IgD-negative memory B cell (primary cell): ENCODE measurements at regions not wholly inside any gene's neighbourhood (a gene's known extent, or its start where the extent isn't known, plus 50 kb on each side); places are given as distances from the start of the nearest gene placed in this dataset.

Experiments used
- H3K27ac Mint-ChIP-seq, 3 donors: one replicate each; pipeline ENCODE4 v1.8.0; 2020 to 2022; ENCODE audit warnings: mild to moderate bottlenecking in 3 of 3, mixed read lengths in 3 of 3, moderate library complexity in 1 of 3
- H3K27me3 Mint-ChIP-seq: one replicate; pipeline ENCODE4 v1.8.0; 2021; ENCODE audit warnings: mixed read lengths
- H3K36me3 Mint-ChIP-seq: one replicate; pipeline ENCODE4 v1.8.0; 2020; ENCODE audit warnings: mild to moderate bottlenecking, mixed read lengths
- H3K4me1 Mint-ChIP-seq, 3 donors: one replicate each; pipeline ENCODE4 v1.8.0; 2020 to 2022; ENCODE audit warnings: mixed read lengths in 3 of 3, mild to moderate bottlenecking in 1 of 3
- H3K4me3 Mint-ChIP-seq, 4 donors: one replicate each; pipeline ENCODE4 v1.8.0; 2020 to 2022; ENCODE audit warnings: mild to moderate bottlenecking in 4 of 4, mixed read lengths in 4 of 4, moderate library complexity in 3 of 4
- H3K9me3 Mint-ChIP-seq, 3 donors: one replicate each; pipeline ENCODE4 v1.8.0; 2020 to 2021; ENCODE audit warnings: mixed read lengths in 3 of 3, mild to moderate bottlenecking in 1 of 3

DNA sequence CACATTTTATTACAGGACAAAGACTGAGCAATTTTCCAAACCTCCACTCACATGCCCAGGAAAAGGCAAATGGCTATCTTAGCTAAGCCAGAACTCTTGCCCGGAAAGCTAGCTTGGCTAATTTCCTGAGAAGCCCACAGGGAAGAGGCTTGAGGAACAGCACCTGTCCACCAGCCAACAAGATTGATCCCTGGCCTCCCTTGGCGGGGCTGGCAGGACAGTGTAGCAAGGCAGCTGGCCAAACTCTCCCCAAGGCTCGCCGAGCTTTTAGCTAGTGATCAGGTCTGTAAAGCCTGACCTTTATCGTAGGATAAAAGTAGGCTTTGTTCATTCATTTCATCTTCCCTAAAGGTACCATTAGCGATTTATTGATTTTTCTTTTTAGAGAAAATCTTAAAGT lies 101.4 kb downstream of the UQCRFS1 start:
- Mint-ChIP-seq H3K36me3 (peaks cover 2% of the 10 kb centered on the region), H3K9me3 (peaks cover 4 to 10% (median 7%) of the 10 kb centered on the region in 3 donors), H3K27me3 (no peaks in the 10 kb centered on the region), H3K4me3 (no peak overlapping the region), H3K4me1 (no peaks in the 10 kb centered on the region), H3K27ac (peak overlapping the region in 1 of 3 donors; percentile 84)

GRCh38 chr19:29107831-29108230 lies 105.1 kb downstream of the UQCRFS1 start:
- peaks cover 8 to 13% (median 12%) of the 10 kb centered on the region in 3 donors for H3K9me3 Mint-ChIP-seq
- peaks cover 2% of the 10 kb centered on the region for H3K36me3 Mint-ChIP-seq
- H3K27me3 Mint-ChIP-seq = no peaks in the 10 kb centered on the region
- no peak overlapping the region for H3K27ac Mint-ChIP-seq
- no peaks in the 10 kb centered on the region for H3K4me1 Mint-ChIP-seq
- H3K4me3 Mint-ChIP-seq = no peak overlapping the region

DNA sequence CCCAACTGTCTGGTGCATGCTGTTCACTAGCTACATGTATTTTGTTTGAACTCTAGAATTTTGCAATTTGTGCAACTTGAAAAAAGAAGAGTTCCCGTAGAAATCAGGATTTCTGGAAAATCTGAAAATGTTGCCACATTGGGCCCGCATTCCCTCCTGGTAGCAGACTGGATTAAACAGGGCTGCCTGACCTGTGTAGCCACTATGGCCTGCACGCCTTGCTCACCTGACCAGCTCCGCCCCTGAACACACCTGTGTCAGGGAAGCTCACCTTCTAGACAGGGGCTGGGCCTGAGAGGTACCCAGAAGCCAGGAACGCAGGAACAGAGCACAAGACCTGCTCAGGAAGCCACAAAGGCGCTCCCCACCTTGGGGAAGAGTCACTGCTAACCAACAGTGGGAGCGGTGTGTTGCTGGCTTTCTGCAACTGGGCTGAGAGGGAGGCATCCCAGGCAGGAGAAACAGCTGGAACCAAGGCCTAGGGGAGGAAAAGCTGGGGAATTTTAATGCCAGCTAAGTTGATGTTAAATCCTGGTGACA lies 106.5 kb downstream of the UQCRFS1 start:
- H3K27ac Mint-ChIP-seq = no peak overlapping the region
- H3K27me3 Mint-ChIP-seq = no peaks in the 10 kb centered on the region
- H3K36me3 Mint-ChIP-seq = peaks cover 2% of the 10 kb centered on the region
- H3K4me3 Mint-ChIP-seq = no peak overlapping the region
- H3K4me1 Mint-ChIP-seq = no peaks in the 10 kb centered on the region
- peaks cover 8 to 19% (median 11%) of the 10 kb centered on the region in 3 donors for H3K9me3 Mint-ChIP-seq

DNA sequence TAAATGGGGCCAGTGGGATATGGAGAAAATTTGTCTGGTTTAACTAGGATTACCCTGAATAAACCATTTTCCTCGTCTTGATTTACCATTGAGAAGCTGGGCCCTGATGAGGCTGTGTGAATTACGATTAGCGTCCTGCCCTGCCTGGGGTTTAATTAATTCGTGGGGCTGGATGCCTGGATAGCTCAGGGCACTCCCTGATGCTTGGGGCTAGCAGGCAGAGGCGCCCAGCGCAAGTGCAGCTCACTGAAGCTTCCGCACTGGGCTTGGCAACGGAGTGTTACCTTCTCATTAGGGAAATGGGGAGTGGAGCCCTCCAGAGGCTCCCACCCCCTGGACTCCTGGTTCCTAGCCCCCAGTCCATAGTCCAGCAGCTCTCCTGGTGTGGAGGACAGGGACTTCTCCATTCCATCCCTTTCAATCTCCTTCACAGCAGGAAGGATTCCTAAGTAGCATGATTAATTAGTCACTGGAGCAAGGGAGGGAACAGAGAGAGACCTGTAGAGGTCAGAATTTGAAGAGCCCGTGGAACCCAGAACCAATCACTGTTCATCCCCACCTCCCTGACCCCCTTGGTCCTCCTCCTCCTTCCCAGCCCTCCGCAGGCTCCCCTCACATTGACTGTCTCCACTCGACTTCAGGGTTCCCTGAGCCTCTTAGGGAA lies 107.2 kb downstream of the UQCRFS1 start:
- H3K9me3 Mint-ChIP-seq = peaks cover 6 to 17% (median 7%) of the 10 kb centered on the region in 3 donors
- H3K4me3 Mint-ChIP-seq = no peak overlapping the region
- no peak overlapping the region for H3K27ac Mint-ChIP-seq
- no peaks in the 10 kb centered on the region for H3K36me3 Mint-ChIP-seq
- no peaks in the 10 kb centered on the region for H3K4me1 Mint-ChIP-seq
- H3K27me3 Mint-ChIP-seq = no peaks in the 10 kb centered on the region

GRCh38 chr19:29104605-29105241 lies 108.2 kb downstream of the UQCRFS1 start:
- Mint-ChIP-seq H3K9me3 (peaks cover 9 to 15% (median 11%) of the 10 kb centered on the region in 3 donors), H3K4me3 (no peak overlapping the region), H3K27ac (no peak overlapping the region), H3K4me1 (no peaks in the 10 kb centered on the region), H3K27me3 (no peaks in the 10 kb centered on the region), H3K36me3 (no peaks in the 10 kb centered on the region)

GRCh38 chr19:29098863-29099481 lies 114.0 kb downstream of the UQCRFS1 start:
- Mint-ChIP-seq H3K4me3 (peak overlapping the region in 1 of 4 donors; percentile 49), H3K9me3 (peaks cover 4 to 11% (median 4%) of the 10 kb centered on the region in 3 donors), H3K36me3 (no peaks in the 10 kb centered on the region), H3K27ac (no peak overlapping the region), H3K4me1 (no peaks in the 10 kb centered on the region), H3K27me3 (no peaks in the 10 kb centered on the region)

- Mint-ChIP-seq H3K36me3 (no peaks in the 10 kb centered on the region), H3K9me3 (peaks cover 3 to 11% (median 6%) of the 10 kb centered on the region in 3 donors), H3K27ac (no peak overlapping the region), H3K4me3 (no peak overlapping the region), H3K27me3 (no peaks in the 10 kb centered on the region), H3K4me1 (no peaks in the 10 kb centered on the region)
Measured at GRCh38 chr19:29098091-29098490, 114.9 kb downstream of the UQCRFS1 start.

DNA sequence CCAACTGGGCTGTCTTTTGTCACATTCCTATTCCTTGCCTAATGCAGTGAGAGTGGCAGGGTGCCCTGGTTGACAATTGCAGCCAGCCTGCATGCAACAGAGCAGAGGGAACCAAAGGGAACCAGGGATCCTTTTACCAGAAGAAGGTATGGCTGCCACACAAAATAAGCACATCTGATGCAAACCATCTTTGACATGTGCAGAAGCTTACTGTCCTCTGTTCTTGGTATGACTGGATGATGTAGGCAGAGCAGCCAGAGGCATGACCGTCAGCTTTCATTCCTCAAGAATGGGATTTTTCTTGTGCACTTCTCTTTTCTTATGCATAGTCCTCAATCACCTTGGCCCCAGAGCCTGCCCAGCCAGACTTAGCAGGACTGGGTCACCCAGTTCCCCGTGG lies 116.1 kb downstream of the UQCRFS1 start:
- H3K9me3 Mint-ChIP-seq = peaks cover 3 to 6% (median 4%) of the 10 kb centered on the region in 3 donors
- no peaks in the 10 kb centered on the region for H3K4me1 Mint-ChIP-seq
- no peak overlapping the region for H3K4me3 Mint-ChIP-seq
- H3K36me3 Mint-ChIP-seq = no peaks in the 10 kb centered on the region
- H3K27ac Mint-ChIP-seq = no peak overlapping the region
- no peaks in the 10 kb centered on the region for H3K27me3 Mint-ChIP-seq

- no peaks in the 10 kb centered on the region for H3K36me3 Mint-ChIP-seq
- no peak overlapping the region for H3K4me3 Mint-ChIP-seq
- H3K27ac Mint-ChIP-seq = no peak overlapping the region
- H3K27me3 Mint-ChIP-seq = no peaks in the 10 kb centered on the region
- peaks cover 0 to 4% (median 2%) of the 10 kb centered on the region in 3 donors for H3K9me3 Mint-ChIP-seq
- H3K4me1 Mint-ChIP-seq = no peaks in the 10 kb centered on the region
Measured at GRCh38 chr19:29093553-29093908, 119.4 kb downstream of the UQCRFS1 start.

DNA sequence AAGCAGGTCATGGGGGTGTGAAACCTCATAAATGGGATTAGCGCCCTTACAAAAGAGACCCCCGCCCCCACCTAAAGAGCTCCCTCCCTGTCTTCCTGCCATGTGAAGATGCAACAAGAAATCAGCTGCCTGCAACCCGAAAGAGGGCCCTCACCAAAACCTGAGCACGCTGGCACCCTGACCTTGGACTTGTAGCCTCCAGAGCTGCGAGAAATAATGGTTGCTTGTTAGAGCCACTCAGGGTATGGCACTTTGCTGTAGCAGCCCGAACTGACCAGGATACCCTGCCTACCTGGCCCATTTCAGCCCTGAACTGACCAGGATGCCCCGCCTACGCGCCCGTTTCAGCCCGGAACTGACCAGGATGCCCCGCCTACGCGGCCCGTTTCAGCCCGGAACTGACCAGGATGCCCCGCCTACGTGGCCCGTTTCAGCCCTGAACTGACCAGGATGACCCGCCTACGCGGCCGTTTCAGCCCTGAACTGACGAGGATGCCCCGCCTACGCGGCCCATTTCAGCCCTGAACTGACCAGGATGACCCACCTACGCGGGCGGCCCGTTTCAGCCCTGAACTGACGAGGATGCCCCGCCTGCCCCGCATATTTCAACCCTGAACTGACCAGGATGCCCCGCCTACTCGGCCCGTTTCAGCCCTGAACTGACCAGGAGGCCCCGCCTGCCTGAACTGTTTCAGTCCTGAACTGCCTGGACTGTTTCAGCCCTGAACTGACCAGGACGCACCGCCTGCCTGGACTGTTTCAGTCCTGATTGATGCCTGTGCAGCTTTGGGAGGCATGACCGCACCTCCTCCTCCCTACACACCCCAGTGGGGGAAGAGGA lies 120.0 kb downstream of the UQCRFS1 start:
- no peaks in the 10 kb centered on the region for H3K36me3 Mint-ChIP-seq
- no peak overlapping the region for H3K27ac Mint-ChIP-seq
- no peaks in the 10 kb centered on the region for H3K4me1 Mint-ChIP-seq
- no peaks in the 10 kb centered on the region for H3K27me3 Mint-ChIP-seq
- H3K4me3 Mint-ChIP-seq = no peak overlapping the region
- peaks cover 0 to 4% (median 2%) of the 10 kb centered on the region in 3 donors for H3K9me3 Mint-ChIP-seq

- H3K4me1 Mint-ChIP-seq = no peaks in the 10 kb centered on the region
- H3K27ac Mint-ChIP-seq = no peak overlapping the region
- no peaks in the 10 kb centered on the region for H3K36me3 Mint-ChIP-seq
- H3K4me3 Mint-ChIP-seq = no peak overlapping the region
- H3K9me3 Mint-ChIP-seq = peaks cover 0 to 5% (median 4%) of the 10 kb centered on the region in 3 donors
- H3K27me3 Mint-ChIP-seq = peaks cover 2% of the 10 kb centered on the region
Measured at GRCh38 chr19:29090783-29091526, 122.0 kb downstream of the UQCRFS1 start.

DNA sequence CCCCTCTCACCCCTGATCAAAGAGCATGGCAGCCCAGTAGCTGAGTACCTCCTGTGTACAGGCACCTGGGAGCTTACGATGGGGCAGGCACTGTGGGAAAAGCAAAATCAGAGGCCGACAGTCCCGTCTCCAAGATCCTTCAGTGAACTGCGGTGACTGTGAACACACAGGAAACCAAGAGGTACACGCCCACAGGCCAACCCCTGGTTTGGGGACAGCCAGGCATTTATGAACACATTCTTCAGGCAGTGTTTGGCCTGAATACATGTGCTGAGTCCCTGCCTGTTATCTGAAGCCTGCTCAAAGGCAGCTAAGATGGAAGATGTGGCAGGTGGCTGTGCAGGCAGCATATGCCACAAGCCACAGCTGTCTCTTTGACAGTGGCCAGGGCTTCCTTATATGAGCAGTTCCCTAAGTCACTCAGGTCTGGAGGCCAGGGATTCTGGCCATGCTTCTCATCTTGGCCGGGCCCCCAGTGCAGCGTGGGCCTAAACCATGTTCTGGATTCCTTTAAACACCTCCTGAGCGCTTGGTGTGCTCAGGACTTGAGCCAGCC lies 123.6 kb downstream of the UQCRFS1 start:
- no peaks in the 10 kb centered on the region for H3K36me3 Mint-ChIP-seq
- peaks cover 0 to 1% (median 0%) of the 10 kb centered on the region in 3 donors for H3K4me1 Mint-ChIP-seq
- peaks cover 2% of the 10 kb centered on the region for H3K27me3 Mint-ChIP-seq
- H3K9me3 Mint-ChIP-seq = peaks cover 0 to 7% (median 5%) of the 10 kb centered on the region in 3 donors
- H3K27ac Mint-ChIP-seq = no peak overlapping the region
- no peak overlapping the region for H3K4me3 Mint-ChIP-seq

DNA sequence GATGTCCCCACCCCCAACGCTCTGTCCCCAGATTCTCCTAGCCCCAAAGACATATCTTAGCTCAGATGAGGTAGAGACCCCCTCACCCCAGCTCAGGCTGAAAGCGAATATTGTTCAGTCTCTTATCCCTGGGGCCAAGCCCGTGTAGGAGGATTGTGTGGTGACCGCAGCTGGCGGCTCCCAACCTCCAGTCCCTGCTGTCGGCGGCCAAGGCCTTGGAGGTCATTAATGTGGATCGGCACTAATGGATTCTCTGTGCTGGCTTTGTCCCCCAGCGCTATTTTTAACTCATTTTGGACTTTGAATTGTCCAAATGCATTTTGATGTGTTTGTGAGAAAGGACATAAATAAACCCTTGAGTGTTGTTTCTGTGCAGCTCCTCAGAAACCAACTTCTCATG lies 124.2 kb downstream of the UQCRFS1 start:
- Mint-ChIP-seq H3K27me3 (peaks cover 2% of the 10 kb centered on the region), H3K36me3 (no peaks in the 10 kb centered on the region), H3K27ac (no peak overlapping the region), H3K9me3 (peaks cover 0 to 7% (median 5%) of the 10 kb centered on the region in 3 donors), H3K4me1 (peaks cover 0 to 2% (median 0%) of the 10 kb centered on the region in 3 donors), H3K4me3 (no peak overlapping the region)

- Mint-ChIP-seq H3K4me3 (no peak overlapping the region), H3K36me3 (no peaks in the 10 kb centered on the region), H3K27me3 (peaks cover 2% of the 10 kb centered on the region), H3K9me3 (peaks cover 0 to 5% (median 3%) of the 10 kb centered on the region in 3 donors), H3K4me1 (peaks cover 0 to 2% (median 0%) of the 10 kb centered on the region in 3 donors), H3K27ac (no peak overlapping the region)
Measured at GRCh38 chr19:29086646-29087045, 126.3 kb downstream of the UQCRFS1 start.
